EH (cell line): ENCODE measurements at regions not wholly inside any gene's neighbourhood (a gene's known extent, or its start where the extent isn't known, plus 50 kb on each side); places are given as distances from the start of the nearest gene placed in this dataset.

Source experiments
- DNase-seq: peaks from one replicate; pipeline ENCODE4 v3.0.0-alpha.2; 2015; ENCODE audit warnings: low read depth

- peak; percentile 56 for DNase-seq
Measured at GRCh38 chr6:82298012-82298411, 50.5 kb upstream of the IBTK start.
